ENCODE measurements at regions not wholly inside any gene's neighbourhood (a gene's known extent, or its start where the extent isn't known, plus 50 kb on each side); places are given as distances from the start of the nearest gene placed in this dataset.

DNA sequence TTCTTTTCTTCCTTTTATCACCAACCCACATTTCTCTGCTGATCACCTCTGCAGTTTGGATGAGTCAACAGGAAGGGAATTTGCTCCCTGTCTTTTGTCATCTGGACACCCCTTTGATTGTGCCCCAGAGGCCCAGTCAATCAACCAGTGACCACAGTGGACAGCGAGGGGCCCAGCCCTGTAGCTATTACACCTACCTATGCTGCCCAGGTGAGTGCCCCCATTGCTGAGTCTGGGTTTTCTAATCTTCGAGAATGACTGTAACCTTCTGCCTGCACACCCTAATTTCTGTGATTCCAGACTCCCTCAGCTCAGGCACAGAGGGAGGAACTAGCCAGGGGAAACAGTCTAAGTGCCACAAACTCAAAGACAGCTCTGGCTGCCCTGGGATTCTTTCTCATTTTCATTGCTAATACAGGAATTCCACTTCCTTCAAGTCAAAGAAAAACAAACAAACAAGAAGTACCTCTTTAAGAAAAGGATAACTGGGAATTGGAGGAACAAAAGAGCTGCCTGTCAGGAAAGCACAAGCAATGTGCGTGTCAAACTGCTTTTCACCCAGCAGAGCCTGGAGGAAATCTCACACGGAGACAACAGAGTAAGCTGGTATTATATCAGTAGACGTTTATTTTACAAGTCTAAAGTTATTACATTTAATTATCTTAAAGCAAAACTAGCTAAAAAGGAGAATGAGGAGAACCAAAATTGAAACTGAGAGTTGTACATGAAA, 311.1 kb downstream of the AJAP1 start:
- TF ChIP-seq, protein P1, sequence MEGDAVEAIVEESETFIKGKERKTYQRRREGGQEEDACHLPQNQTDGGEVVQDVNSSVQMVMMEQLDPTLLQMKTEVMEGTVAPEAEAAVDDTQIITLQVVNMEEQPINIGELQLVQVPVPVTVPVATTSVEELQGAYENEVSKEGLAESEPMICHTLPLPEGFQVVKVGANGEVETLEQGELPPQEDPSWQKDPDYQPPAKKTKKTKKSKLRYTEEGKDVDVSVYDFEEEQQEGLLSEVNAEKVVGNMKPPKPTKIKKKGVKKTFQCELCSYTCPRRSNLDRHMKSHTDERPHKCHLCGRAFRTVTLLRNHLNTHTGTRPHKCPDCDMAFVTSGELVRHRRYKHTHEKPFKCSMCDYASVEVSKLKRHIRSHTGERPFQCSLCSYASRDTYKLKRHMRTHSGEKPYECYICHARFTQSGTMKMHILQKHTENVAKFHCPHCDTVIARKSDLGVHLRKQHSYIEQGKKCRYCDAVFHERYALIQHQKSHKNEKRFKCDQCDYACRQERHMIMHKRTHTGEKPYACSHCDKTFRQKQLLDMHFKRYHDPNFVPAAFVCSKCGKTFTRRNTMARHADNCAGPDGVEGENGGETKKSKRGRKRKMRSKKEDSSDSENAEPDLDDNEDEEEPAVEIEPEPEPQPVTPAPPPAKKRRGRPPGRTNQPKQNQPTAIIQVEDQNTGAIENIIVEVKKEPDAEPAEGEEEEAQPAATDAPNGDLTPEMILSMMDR (IDR thresholded peaks at IDR 0.05; ENCODE audit: insufficient read depth, low read depth, low read length, missing control alignments), result no peak
- DNase-seq (ENCODE audit: low read depth), result no peak
- H3K4me3 ChIP-seq (ENCODE audit: low read length), result no peak overlapping the region

- H3K4me3 ChIP-seq (ENCODE audit: low read length), result no peak overlapping the region
- DNase-seq (ENCODE audit: low read depth), result no peak
- TF ChIP-seq, protein P1 (IDR thresholded peaks at IDR 0.05; ENCODE audit: insufficient read depth, low read depth, low read length, missing control alignments), result no peak
Measured at GRCh38 chr1:4964634-4965345, 310.4 kb downstream of the AJAP1 start.

DNA sequence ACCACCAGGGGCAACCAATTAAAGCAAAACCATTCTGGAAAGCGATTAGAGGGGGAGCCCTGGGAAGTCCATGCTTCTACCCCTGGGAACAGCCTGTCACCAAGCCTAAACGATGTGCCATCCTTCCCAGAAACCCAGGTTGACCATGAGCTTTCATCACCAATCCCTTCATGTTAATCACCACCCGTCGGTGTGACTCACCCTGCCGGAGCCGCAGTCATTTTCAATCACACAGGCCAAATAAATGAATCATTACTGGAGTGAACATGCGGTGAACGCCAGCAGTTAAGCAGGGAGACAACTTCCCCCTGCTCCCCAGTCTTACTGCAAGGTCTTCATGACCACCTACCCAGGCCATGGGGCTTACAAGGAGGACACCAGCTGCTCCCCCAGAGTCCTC, 308.8 kb downstream of the AJAP1 start:
- H3K4me3 ChIP-seq (ENCODE audit: low read length), result no peak overlapping the region
- TF ChIP-seq, protein P1 (IDR thresholded peaks at IDR 0.05; ENCODE audit: insufficient read depth, low read depth, low read length, missing control alignments), result no peak
- peak; percentile 47 for DNase-seq (ENCODE audit: low read depth)

GRCh38 chr1:4962836-4963235, 308.4 kb downstream of the AJAP1 start:
- DNase-seq (ENCODE audit: low read depth), result no peak
- H3K4me3 ChIP-seq (ENCODE audit: low read length), result no peak overlapping the region
- TF ChIP-seq, protein P1 (IDR thresholded peaks at IDR 0.05; ENCODE audit: insufficient read depth, low read depth, low read length, missing control alignments), result no peak

DNA sequence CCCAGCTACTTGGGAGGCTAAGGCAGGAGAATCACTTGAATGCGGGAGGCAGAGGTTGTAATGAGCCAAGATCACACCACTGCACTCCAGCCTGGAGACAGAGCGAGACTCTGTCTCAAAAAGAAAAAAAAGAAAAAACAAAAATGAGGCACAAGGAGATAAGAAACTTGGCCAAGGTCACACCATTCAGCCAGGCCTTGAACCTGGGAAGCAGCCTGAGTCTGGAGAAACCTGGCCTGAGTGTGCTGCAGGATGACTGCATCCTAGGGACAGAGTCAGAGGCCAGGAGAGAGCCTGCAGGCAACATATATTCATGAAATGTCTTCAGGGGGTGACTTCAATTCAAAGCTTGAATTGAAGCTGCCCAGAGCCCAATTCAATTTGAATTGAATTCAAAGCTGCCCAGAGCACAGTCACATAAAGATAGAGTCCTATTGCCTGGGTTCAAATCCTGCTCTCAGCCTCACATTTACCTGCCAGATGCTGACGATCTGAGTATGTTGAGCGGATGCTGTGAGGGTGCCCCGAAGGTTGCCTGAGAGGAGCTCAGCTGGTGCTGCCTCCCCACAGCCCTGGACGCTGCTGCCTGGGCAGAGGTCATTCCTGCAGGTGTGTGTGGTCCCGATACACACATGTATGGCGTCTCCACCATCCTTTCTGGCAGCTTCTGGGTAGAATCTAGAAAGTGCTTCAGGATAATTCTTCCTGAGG, 307.7 kb downstream of the AJAP1 start:
- TF ChIP-seq, protein P1 (IDR thresholded peaks at IDR 0.05; ENCODE audit: insufficient read depth, low read depth, low read length, missing control alignments), result no peak
- H3K4me3 ChIP-seq (ENCODE audit: low read length), result no peak overlapping the region
- no peak for DNase-seq (ENCODE audit: low read depth)

GRCh38 chr1:4960782-4961475, 306.5 kb downstream of the AJAP1 start:
- no peak overlapping the region for H3K4me3 ChIP-seq (ENCODE audit: low read length)
- TF ChIP-seq, protein P1 (IDR thresholded peaks at IDR 0.05; ENCODE audit: insufficient read depth, low read depth, low read length, missing control alignments), result no peak
- DNase-seq (ENCODE audit: low read depth), result no peak
